CD4-positive, alpha-beta T cell treated with Interleukin-17A for 4 hours (primary cell): ENCODE measurements at regions not wholly inside any gene's neighbourhood (a gene's known extent, or its start where the extent isn't known, plus 50 kb on each side); places are given as distances from the start of the nearest gene placed in this dataset.

ENCODE experiments used
- DNase-seq: peaks from one replicate; pipeline ENCODE4 v3.0.0-alpha.2; 2020; ENCODE audit warnings: mixed read lengths

GRCh38 chr1:232225336-232226131 is 404.4 kb downstream of the SIPA1L2 start:
- no peak for DNase-seq

- DNase-seq = no peak
Measured at GRCh38 chr1:232223887-232224286, 406.0 kb downstream of the SIPA1L2 start.

- no peak for DNase-seq
Measured at GRCh38 chr1:232223183-232223708, 406.7 kb downstream of the SIPA1L2 start.

DNA sequence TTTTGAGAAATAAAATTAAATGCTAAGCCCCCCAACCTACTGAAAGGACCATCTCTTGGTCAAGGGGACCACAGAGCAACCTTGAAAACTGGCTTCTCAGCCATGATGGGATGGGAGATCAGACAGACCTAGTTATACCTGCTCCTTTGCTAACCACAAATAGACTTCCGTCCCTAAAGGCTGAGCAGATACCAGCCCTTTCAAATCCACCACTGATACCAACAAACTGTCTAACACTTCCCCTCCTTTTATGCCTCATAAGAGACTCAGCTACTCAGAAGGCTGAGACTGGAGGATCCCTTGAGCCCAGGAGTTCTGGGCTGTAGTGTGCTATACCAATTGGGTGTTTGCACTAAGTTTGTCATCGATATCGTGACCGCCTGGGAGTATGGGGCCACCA is 407.3 kb downstream of the SIPA1L2 start:
- no peak for DNase-seq

- DNase-seq = no peak
Measured at GRCh38 chr1:232221802-232222499, 408.0 kb downstream of the SIPA1L2 start.

DNA sequence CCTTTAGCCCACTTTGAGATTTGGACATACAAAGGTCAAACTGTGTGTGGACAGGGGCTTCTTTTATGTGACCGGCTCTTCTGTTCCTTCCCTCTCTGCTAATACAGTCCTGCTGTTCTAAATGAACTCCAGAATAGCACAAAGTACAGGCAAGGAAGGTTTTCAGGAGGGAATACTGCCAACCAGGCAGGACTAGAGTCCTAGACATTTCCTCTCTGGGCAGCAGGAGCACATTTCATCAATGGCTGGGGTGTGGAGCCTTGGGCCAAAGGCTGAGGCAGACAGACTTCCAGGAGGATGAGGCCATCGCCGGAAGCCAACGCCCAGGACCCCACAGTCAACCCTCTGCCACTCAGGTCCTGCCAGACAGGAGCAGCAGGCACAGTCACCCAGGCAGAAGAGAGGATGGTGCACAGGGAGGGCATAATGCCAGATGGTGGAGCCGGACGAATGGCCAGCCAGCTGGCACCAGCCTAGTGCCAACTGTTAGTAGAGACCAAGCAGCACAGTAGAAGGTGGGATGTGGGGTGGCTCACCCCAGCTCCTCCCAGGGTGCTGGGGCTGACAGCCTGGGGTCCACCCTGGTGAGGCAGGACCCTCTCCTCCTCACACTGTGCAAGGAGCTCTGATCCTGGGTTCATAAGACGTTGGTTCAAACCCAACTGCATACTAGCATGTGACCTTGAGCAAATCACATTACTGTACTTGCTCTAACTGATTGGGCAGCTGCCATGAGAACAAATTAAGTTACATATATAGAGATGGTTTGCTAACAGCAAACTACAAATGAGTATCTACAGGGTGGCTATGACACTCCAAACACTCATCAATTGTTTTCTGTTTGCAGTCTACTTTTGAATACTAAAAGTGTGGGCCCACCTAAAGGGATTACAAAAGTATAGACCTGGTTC is 410.7 kb downstream of the SIPA1L2 start:
- no peak for DNase-seq

GRCh38 chr1:232213928-232214327 is 416.0 kb downstream of the SIPA1L2 start:
- DNase-seq = no peak

- DNase-seq = no peak
Measured at GRCh38 chr1:232212253-232212652, 417.7 kb downstream of the SIPA1L2 start.

DNA sequence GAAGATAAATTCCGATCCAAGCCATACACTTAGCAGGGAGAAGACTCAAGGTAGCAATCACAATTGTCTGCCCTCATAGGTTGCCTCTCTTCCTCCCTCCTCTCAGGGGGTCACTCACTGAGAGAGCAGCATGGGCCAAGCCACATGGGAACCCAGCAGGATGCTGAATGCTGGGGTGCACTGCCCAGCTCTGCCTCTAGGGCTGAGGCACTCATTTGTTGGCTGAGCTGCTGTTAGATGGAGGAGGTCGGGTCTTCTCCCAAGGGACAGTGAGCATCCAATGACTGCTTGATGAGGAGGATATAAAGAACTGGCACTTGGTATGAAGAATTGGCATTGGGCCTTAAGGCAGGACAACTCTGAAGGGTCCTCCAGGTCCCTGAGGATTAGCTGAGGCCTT is 418.8 kb downstream of the SIPA1L2 start:
- DNase-seq = no peak

DNA sequence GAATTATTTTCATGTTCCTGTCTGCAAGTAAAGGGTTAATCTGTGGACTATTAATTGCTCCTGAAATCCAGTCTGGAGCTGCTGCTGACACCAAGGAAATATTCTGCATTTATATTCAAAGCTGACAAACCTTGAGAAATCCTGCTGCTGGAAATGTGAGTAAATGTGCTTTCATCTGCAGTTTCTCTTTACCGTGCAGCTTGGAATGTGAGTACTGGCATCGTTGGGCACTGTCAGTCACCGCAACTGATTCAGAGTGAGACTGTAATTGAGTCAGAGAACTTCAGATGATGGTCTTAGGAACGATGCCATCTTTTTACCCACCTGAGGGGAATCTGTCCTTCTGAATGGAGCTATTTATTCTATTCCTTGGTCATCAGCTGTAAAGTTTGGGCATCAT is 420.6 kb downstream of the SIPA1L2 start:
- no peak for DNase-seq

- DNase-seq = no peak
Measured at GRCh38 chr1:232207073-232207866, 422.7 kb downstream of the SIPA1L2 start.

DNA sequence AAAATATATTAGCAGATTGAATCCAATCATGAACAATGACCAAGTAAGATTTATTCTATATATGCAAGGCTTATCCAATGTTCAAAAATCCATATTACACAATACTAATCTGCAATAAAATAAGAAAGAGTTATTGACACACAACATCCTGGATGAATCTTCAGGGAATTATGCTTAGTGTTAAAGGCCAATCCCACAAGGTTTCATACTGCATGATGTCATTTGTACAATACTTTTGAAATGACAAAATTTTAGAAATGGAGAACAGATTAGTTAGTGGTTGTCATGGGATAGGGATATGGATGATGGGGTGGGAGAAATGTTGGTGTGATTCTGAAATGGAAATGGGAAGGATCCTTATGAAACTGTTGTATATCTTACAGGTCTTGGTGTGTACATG is 425.7 kb downstream of the SIPA1L2 start:
- no peak for DNase-seq

- DNase-seq = no peak
Measured at GRCh38 chr1:232201024-232201423, 428.9 kb downstream of the SIPA1L2 start.

GRCh38 chr1:232196042-232196441 is 433.9 kb downstream of the SIPA1L2 start:
- DNase-seq = no peak

DNA sequence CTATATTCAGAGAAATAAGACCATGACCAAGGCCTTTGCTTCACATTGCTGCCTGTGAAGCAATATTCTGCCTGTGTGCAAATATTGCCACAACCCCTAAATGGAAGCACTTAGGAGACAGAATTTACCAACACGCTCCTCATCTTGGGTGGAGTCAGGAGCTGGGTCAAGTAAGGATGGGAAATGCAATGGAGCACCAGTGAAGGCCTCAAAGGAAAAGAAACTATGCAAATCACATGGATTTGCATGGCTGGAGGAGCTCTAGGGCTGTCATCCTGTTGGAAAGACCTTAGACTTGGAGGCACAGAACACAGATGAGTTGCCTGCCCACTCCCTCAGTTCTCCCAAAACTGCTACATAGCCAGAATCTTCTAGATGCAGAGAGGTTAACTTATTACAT is 435.5 kb downstream of the SIPA1L2 start:
- DNase-seq = no peak

- DNase-seq = no peak
Measured at GRCh38 chr1:232193451-232193783, 436.5 kb downstream of the SIPA1L2 start.

DNA sequence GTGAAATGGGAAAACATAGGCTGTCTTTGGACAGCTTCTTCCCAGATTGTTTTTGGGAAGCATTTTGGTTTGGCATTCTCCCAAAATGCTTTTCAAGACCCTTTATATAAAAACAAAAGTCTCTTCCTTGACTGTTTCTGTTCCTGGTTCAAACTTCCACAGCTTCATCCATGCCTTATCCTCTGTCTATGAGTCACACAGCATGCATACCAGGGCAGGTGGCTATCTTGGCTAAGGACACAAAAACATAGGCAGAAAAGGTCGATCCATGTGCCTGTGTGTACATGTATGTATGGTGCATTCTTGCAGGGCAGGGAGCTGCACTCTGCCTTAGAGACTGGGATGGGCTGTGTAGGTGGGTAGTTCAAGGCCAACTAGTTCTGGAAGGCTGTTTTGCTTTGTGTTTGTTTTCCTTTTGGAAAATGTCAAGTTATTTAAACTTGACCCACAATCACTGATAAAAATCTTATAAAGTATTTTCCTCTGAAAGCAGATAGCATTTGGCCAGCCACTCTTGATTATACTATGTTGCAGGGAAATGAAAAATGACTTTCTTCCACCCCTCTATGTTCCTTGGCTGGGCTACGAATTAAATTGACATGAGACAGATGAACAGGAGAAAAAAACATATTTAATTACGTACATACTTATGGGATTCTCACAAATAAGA is 437.0 kb downstream of the SIPA1L2 start:
- no peak for DNase-seq

- no peak for DNase-seq
Measured at GRCh38 chr1:232191560-232191959, 438.4 kb downstream of the SIPA1L2 start.

DNA sequence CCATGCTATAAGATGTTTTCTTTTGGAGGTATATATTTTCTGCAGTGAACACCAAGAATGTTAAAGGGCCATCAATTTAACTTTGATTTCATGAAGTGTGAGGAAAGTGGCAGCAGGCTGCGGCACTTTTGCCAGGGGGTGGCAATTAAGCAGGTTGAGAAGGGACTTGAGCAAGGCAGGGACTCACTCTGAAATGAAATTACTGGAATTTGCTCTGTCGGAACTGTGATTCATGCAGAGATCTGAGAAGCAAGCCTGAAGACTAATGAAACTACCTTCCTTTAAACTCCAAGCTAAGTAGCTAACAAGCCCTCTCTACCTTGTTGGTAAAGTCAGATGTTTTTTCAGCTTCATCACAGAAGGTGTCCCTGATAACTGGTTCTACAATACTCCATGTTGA is 441.6 kb downstream of the SIPA1L2 start:
- no peak for DNase-seq

DNA sequence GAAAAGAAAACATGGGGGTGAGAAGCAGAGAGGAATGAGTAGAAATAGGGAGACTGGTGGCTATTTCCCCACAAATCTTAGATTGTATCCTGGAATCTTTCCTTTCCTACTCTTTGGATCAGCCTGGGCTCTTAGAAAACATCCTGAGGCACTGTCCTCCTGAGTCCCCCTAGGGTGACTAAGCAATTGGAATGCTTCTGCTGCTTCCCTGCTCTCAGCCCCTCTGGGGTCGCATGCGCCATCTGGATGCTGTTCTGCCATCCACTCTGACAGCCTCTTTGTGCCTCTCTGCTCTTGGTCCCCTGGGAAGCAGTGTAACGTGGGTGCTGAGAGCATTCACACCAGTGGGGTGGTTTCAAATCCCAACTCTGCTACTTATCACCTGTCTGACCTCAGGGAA is 443.0 kb downstream of the SIPA1L2 start:
- DNase-seq = no peak

DNA sequence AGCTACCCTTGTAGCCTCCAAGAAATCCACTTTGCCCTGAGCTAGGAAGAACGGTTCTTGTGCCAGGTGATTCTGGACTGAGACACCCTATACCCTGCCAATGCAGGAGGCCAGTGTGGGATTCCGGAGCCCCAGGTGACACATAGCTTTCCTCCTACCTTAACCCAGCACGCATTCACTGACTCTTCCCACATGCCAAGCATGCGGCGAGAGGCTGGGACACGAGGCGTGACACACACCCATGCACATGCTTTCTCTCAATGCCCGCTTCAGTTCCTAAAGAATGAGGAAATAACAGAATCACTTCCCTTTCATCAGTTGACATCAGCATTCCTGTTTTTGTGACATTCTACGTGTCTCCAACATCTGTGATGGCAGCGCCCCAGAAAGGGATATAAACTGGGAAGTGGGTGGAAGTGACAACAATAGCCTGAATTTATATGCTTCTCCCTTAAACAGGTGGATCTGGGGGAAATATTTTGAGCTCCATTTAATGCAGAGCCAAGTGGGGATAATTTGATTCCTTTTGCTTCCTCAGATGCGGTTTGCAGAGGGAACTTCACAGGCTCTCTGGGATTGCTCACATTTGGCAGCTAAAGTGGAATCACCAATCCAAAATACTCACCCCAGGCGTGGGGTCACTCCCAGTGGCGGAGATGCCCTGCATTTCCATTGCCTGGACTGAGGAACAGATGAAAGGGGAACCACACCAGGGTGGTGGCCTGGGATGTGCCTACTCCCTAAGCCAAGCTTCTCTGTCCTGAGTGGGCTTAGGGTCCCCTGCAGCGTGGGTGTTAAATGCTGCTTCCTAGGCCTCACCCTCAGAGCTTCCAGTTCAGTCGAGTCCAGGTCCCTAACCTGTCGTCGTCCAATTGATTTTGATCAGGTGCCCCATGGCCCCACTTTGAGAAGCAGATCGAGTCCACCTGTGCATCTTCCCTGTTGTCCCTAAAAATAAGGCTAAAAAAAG is 445.1 kb downstream of the SIPA1L2 start:
- DNase-seq = no peak
